ENCODE measurements at regions not wholly inside any gene's neighbourhood (a gene's known extent, or its start where the extent isn't known, plus 50 kb on each side); places are given as distances from the start of the nearest gene placed in this dataset.

DNA sequence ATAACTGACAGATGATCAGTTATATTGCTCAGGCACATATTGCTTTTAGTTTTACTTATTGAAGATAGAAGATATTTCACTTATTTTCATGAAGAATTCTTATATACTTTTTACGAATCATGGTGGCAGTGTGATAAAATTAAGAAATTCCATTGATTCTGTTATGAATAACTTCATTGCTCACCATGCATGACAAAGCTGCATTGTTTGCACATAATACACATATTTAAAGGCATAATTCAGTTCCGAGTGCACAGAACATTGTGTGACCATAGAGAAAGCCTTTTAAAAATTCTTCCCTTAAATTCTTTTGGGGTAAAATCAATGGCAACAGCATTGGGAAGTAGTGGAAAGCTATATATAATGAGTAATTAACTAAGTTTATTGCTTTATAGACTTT, 82.5 kb upstream of the NAALADL2 start:
- intact Hi-C loops (cut with micrococcal nuclease; ENCODE audit: unreplicated experiment) = no loop called here
- Histone ChIP-seq H3K9me3 (ENCODE audit: low read length) (no peaks in the 10 kb centered on the region), H3K4me2 (ENCODE audit: low read length) (no peak overlapping the region), H3K27ac (ENCODE audit: low read depth, low read length, poor library complexity, severe bottlenecking) (no peak overlapping the region), H3K4me1 (ENCODE audit: insufficient read depth, low read length, poor library complexity, severe bottlenecking) (no peaks in the 10 kb centered on the region), H2AFZ (ENCODE audit: low read length) (no peak overlapping the region), H3K4me3 (ENCODE audit: low read depth, low read length, poor library complexity, severe bottlenecking) (no peak overlapping the region), H3K36me3 (ENCODE audit: insufficient read depth, low read length) (no peaks in the 10 kb centered on the region), H4K20me1 (ENCODE audit: insufficient read depth, low read length) (no peaks in the 10 kb centered on the region), H3K79me2 (ENCODE audit: insufficient read depth, low read depth, low read length) (no peaks in the 10 kb centered on the region), H3K9me2 (ENCODE audit: insufficient read depth, low read length) (no peaks in the 10 kb centered on the region)
- ChIA-PET POLR2A (no interaction called here), CTCF (ENCODE audit: unreplicated experiment) (no interaction called here)
- no peak for TF ChIP-seq CTCF (conservative IDR thresholded peaks at IDR 0.05; ENCODE audit: low read length)
- DNase-seq (ENCODE audit: low spot score) = no peak
- no TSS peak for BruUV-seq (replicated peaks)

DNA sequence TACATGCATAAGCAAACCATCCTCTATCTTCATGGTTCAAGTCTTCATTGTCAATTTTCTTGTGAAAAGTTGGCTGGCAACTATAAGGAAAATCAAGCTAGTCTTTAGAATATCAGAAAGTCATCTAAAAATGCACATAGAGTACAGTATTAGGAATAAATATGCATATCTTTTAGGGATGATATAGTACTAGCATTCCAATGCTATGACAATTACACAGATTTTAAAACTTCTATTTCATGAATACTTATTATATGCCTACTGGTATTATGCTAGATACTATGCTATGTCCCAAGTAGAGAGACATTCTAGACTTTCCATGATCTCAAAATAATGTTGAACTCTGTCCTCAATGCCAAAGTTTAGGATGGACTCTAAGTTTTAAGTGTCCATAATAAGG, 81.3 kb upstream of the NAALADL2 start:
- Histone ChIP-seq H2AFZ (ENCODE audit: low read length) (no peak overlapping the region), H3K36me3 (ENCODE audit: insufficient read depth, low read length) (no peaks in the 10 kb centered on the region), H3K4me2 (ENCODE audit: low read length) (no peak overlapping the region), H3K79me2 (ENCODE audit: insufficient read depth, low read depth, low read length) (no peaks in the 10 kb centered on the region), H3K9me3 (ENCODE audit: low read length) (no peaks in the 10 kb centered on the region), H3K9me2 (ENCODE audit: insufficient read depth, low read length) (no peaks in the 10 kb centered on the region), H3K4me1 (ENCODE audit: insufficient read depth, low read length, poor library complexity, severe bottlenecking) (no peaks in the 10 kb centered on the region), H3K4me3 (ENCODE audit: low read depth, low read length, poor library complexity, severe bottlenecking) (no peak overlapping the region), H3K27ac (ENCODE audit: low read depth, low read length, poor library complexity, severe bottlenecking) (no peak overlapping the region), H4K20me1 (ENCODE audit: insufficient read depth, low read length) (no peaks in the 10 kb centered on the region)
- CTCF ChIA-PET (ENCODE audit: unreplicated experiment) = no interaction called here
- no peak for DNase-seq (ENCODE audit: low spot score)
- no peak for TF ChIP-seq EZH2phosphoT487 (IDR thresholded peaks at IDR 0.05; ENCODE audit: borderline replicate concordance, low read depth, low read length)
- no peak for TF ChIP-seq CTCF (conservative IDR thresholded peaks at IDR 0.05; ENCODE audit: low read length)
- BruUV-seq (replicated peaks) = no TSS peak
- POLR2A ChIA-PET = interaction anchor here (1.0 kb wide), 1 partner anchor 15 kb away, joined by 3 read pairs; no protein-coding TSS in a partner anchor
- intact Hi-C loops (cut with micrococcal nuclease; ENCODE audit: unreplicated experiment) = no loop called here

- intact Hi-C loops (cut with micrococcal nuclease; ENCODE audit: unreplicated experiment) = no loop called here
- H3K9me2 ChIP-seq (ENCODE audit: insufficient read depth, low read length) = no peaks in the 10 kb centered on the region
- H3K4me1 ChIP-seq (ENCODE audit: insufficient read depth, low read length, poor library complexity, severe bottlenecking) = no peaks in the 10 kb centered on the region
- H3K36me3 ChIP-seq (ENCODE audit: insufficient read depth, low read length) = no peaks in the 10 kb centered on the region
- no peaks in the 10 kb centered on the region for H3K79me2 ChIP-seq (ENCODE audit: insufficient read depth, low read depth, low read length)
- no peaks in the 10 kb centered on the region for H3K9me3 ChIP-seq (ENCODE audit: low read length)
- H3K4me2 ChIP-seq (ENCODE audit: low read length) = no peak overlapping the region
- H3K27ac ChIP-seq (ENCODE audit: low read depth, low read length, poor library complexity, severe bottlenecking) = no peak overlapping the region
- BruUV-seq (replicated peaks) = no TSS peak
- POLR2A ChIA-PET = interaction anchor here (0.6 kb wide), 1 partner anchor 648 kb away, joined by 3 read pairs; no protein-coding TSS in a partner anchor
- CTCF ChIA-PET (ENCODE audit: unreplicated experiment) = no interaction called here
- H3K4me3 ChIP-seq (ENCODE audit: low read depth, low read length, poor library complexity, severe bottlenecking) = no peak overlapping the region
- no peaks in the 10 kb centered on the region for H4K20me1 ChIP-seq (ENCODE audit: insufficient read depth, low read length)
- no peak for DNase-seq (ENCODE audit: low spot score)
- H2AFZ ChIP-seq (ENCODE audit: low read length) = no peak overlapping the region
- TF ChIP-seq EZH2phosphoT487 (IDR thresholded peaks at IDR 0.05; ENCODE audit: borderline replicate concordance, low read depth, low read length) (no peak), CTCF (conservative IDR thresholded peaks at IDR 0.05; ENCODE audit: low read length) (no peak)
These were observed 75.6 kb upstream of the NAALADL2 start for GRCh38 chr3:174783502-174783901.
